Activated CD8-positive, alpha-beta memory T cell treated with anti-CD3 and anti-CD28 coated beads for 36 hours (primary cell): ENCODE measurements at regions not wholly inside any gene's neighbourhood (a gene's known extent, or its start where the extent isn't known, plus 50 kb on each side); places are given as distances from the start of the nearest gene placed in this dataset.
"Not testable (repeated sequence)": the region's sequence is repeated elsewhere in the genome, so short reads cannot be mapped to it uniquely, and the experiment has no call there.

Experiments
- CTCF ChIA-PET: fragments of 350-600 bp; sonication (Branson Sonifier 250); formaldehyde crosslinking; loops from one replicate; lab custom pipeline; 2021; ENCODE audit warnings: antibody characterized with exemption; lab: Charles Lee
- POLR2A ChIA-PET: fragments of 350-600 bp; sonication (Branson Sonifier 250); formaldehyde crosslinking; loops from one replicate; lab custom pipeline; 2021; ENCODE audit warnings: antibody characterized with exemption; lab: Charles Lee

GRCh38 chr22:23470811-23471389 is 109.2 kb downstream of the IGLL1 start:
- ChIA-PET CTCF (no interaction called here), POLR2A (no interaction called here)

- POLR2A ChIA-PET, result no interaction called here
- CTCF ChIA-PET, result no interaction called here
Observed at GRCh38 chr22:23467721-23468294, 112.3 kb downstream of the IGLL1 start.

DNA sequence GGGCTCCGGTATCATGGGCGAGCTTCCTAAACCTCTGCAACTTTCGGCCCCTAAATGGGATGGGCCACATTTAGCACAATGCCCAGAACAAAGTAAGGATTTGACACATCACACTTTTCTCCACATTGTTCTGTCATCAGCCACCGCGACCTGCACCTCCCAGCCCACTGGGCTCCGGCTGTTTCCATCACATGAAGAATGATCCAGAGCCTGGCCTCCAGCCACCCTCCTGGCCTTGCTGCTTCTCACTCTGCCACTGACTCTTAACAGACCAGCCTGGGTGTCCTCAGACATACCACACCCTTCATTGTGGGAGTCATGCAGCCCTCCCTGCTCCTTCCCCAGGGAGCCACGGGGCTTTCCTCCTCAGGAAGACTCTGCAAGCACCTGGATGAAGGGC is 113.7 kb downstream of the IGLL1 start:
- ChIA-PET CTCF (no interaction called here), POLR2A (no interaction called here)

DNA sequence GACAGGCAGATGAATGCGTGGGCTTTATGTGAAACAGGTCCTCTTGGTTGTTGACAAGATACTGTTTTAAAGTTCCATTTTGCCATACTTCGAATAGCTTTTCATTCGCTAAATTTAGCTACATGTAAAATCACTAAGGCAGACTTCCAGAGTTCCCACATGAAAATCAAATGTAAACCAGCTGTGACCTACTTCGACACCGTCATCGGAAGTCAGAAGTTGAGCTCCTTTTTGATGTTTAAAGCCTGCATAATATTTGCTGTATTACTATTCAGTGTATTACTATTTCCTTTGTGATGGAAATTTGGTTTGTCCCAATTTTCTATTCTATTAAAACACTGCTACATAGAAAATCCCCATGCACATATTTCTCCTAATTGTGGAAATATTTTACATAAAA is 115.3 kb downstream of the IGLL1 start:
- CTCF ChIA-PET, POLR2A ChIA-PET: not testable (repeated sequence)

DNA sequence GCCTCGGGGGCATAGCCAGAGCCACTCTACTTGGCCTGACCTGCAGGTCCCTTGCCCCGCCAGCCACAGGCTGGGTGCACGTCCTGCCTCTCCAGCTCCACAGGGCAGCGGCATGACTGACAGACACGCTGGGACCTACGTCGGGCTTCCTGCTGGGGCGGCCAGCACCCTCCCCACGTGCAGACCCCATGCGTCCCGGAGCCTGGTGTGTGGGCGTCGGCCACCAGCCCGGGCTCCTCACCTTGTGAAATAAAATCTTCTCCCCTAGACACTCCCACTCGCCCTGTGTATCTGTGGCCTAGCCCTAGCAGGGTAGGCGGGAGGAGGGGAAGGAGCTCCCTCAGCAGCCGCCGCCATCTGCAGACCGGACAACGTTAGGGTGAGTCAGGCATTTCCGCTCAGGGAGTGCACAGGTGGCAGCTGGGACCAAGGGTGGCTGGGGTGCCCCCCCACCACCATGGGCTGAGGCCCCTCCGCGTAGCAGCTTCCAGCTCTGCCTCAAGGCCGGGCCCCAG is 119.5 kb downstream of the IGLL1 start:
- CTCF ChIA-PET, result interaction anchor here (0.6 kb wide), 1 partner anchor 585 kb away, joined by 3 read pairs; no protein-coding TSS in a partner anchor
- POLR2A ChIA-PET, result not testable (repeated sequence)

DNA sequence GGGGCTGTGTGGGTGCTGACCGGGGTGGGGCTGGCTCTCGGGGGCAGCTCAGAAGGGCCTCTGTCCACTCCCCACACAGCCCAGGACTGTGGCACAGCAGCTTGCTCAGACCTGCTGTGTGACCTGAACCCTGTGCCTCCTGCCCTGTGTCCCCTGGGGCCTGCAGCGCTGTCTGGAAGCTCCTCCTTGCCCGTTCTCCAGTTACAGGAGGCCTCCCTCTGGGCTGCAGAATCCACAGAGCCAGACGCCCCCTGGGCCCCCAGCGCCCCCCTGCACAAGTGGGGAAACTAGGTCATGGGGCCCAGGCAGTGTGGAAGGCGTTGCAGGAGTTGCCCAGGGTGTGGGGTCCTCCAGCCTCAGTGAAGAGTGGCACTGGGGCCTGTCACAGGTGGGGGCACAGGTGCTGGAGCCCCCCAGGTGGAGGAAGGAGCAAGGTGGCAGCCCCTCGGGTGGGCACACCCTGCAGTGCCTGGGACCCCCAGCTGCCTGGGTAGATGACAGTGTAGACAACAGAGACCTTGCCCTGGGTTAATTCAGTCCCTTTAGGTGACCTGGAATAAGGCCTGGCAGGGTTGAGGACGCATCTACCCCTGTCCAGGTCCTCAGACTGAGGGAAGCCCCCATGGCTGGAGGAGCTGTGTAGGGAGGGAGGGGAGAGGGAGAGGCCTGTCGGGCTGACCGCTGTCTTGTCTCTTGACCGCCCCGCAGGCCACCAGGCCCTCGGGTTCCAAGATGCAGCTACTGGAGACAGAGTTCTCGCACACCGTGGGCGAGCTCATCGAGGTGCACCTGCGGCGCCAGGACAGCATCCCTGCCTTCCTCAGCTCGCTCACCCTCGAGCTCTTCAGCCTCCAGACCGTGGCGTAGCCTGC is 120.2 kb downstream of the IGLL1 start:
- POLR2A ChIA-PET, result not testable (repeated sequence)
- CTCF ChIA-PET, result interaction anchor here (0.6 kb wide), 1 partner anchor 586 kb away, joined by 3 read pairs; no protein-coding TSS in a partner anchor

DNA sequence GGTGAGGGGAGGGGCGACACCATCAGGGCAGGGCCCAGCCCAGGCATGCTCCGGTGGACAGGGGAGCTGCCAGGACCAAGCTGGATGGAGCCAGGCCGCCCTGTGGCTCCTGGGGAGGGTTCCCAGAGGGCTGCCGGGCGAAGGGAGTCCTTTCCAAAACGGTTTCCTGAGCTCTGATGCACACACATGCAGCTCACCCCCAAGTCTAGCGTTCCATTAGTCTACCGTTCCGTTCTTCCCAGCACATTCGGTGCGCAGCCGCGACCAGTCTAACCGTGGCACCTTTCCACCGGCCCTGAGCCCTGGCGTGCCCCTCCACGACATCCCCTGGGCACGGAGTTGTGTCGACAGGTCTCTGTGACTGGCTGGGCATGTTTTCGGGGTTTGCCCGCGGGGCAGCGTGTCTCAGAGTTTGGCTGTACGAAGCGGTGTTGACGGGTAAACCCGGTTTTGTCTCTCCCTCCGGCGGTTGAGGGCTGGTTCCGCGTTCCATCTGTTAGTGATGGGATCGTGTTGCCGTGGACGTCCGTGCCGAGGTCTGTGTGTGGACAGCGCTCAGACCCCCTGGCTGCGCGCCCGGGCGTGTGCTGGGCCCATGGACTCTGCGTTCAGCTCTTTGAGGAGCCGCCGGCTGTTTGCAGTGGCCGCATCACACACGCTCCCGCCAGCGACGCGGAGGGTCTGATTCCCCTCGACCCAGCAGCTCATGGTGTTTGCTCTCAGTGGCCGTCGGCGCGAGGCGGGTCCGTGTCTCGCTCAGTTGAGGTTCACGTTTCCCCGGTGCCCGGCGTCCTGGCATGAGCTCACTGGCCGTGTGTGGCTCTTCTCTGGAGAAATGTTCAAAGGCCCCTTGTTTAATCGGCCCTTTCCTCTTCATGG is 121.2 kb downstream of the IGLL1 start:
- ChIA-PET POLR2A (no interaction called here), CTCF (no interaction called here)

DNA sequence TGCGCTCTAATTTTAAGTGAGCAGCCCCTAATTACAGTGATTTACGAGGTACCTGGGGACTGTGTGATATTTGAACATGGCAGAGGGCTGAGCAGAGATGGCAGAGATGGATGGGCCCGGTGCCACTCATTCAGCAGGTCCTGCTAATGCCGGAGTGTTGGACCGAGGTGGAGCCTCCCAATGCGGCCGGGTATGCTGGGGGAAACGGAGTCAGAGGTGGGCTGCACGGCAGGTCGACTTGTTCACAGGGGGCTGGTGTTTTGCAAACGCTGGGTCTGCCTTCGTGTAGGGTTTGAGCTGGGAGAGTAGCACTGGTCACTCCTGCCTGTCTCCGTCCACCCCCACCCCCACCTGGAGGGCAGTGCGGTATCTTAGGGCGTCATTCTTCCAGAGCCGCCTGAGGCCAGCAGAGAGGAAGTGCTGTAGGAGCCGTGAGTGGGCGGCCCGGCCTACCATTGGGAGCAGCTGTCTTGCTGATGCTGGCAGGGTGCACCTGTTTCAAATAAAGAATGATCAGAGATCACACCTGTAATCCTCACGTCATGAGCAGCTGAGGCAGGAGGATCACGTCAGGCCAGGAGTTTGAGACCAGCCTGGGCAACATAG is 122.6 kb downstream of the IGLL1 start:
- CTCF ChIA-PET, result interaction anchor here (0.6 kb wide), 1 partner anchor 197 kb away, joined by 3 read pairs; no protein-coding TSS in a partner anchor
- POLR2A ChIA-PET, result no interaction called here

DNA sequence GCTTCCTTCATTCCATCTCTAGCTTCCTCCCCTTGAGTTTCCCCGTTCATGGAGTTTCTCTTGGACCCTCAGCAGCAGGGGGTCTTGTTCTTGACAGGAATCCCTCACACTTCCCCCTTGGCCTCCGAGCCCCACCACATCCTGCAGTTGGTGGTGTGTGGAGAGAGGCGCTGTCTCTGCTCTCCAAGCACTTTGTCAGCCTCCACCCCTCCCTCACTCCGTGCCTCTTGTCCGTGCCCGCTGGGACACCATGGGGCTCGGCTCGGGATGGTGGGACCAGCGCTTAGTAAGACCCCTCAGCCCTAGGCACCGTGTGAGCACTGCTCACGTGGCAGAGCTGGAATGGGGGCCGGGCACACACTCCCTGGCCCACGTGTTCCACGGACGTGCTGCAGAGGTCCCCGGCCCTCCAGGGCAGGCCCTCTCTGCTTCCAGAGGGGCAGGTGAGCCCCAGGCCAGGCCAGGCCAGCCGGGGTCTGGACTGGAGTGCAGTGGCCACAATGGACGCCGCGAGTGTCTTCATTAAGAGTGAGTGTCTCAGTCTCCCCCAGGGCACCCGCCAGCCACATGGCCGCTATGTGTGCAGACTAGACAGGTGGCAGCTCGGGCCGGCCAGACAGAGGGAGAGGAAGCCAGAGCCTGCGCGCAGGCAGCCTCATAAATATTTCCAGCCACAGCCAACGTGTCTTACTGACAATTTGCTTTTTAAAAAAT is 123.3 kb downstream of the IGLL1 start:
- CTCF ChIA-PET, POLR2A ChIA-PET: not testable (repeated sequence)

- CTCF ChIA-PET, result not testable (repeated sequence)
Observed at GRCh38 chr22:23454345-23454744, 125.7 kb downstream of the IGLL1 start.

DNA sequence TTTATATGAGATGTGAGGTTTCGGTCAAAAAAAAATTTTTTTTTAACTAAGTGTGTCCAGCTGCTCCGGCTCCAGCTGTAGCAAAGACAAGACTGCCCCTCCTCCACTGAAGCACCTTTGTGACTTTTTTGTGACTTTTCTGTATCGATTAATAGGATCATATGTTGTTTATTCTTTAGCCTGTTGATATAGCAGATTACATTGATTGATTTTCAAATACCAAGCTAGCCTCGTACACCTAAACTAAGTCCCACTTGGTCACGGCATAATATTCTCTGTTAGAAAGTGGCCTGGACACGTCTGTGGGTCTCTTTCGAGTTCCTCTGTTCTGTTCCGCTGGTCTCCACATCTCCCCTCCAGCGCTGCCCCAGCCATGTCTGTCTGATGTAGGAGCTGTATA is 126.8 kb downstream of the IGLL1 start:
- POLR2A ChIA-PET, result no interaction called here
- CTCF ChIA-PET, result no interaction called here

More at GRCh38 chr22:23454345-23454744, 125.7 kb downstream of the IGLL1 start:
- POLR2A ChIA-PET, result not testable (repeated sequence)

- ChIA-PET POLR2A (no interaction called here), CTCF (no interaction called here)
Observed at GRCh38 chr22:23452231-23453010, 127.7 kb downstream of the IGLL1 start.

GRCh38 chr22:23451452-23452230 is 128.4 kb downstream of the IGLL1 start:
- CTCF ChIA-PET, POLR2A ChIA-PET: not testable (repeated sequence)

- CTCF ChIA-PET, POLR2A ChIA-PET: not testable (repeated sequence)
Observed at GRCh38 chr22:23450821-23451220, 129.3 kb downstream of the IGLL1 start.

GRCh38 chr22:23450434-23450795 is 129.7 kb downstream of the IGLL1 start:
- ChIA-PET POLR2A (no interaction called here), CTCF (no interaction called here)

DNA sequence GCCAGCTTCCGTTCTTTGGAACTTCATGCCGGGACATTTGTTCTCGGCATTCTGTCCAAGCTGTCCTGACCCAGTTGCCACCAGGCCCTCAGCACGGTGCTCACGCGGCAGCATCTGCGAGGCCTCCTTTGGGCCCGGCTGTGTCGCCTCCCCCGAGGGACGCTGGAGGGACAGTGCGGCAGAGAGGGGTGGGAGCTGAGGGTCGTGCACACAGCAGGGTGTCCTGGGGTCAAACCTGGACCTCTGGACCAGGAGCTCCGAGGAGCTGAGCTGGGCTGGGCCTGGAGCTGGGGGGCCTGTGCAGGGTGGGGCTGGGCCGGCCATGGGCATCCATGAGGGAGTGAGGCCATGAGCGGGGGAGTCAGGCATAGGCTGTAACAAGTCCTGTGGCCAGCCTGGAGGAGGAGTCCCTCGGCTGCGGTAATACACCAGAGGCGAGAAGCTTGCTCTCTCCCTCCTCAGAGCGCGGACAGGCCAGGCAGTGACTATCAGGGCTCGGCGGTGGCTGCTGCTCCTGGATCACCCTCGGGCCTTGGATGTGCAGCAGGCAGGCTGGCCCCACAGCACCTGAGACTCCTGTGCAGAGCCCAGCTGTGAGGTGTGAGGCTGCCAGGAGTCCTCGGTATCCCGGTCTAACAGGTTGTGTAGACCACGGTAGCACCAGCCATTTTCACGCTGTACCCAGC is 130.2 kb downstream of the IGLL1 start:
- CTCF ChIA-PET, POLR2A ChIA-PET: not testable (repeated sequence)
